ENCODE measurements at regions not wholly inside any gene's neighbourhood (a gene's known extent, or its start where the extent isn't known, plus 50 kb on each side); places are given as distances from the start of the nearest gene placed in this dataset.

DNA sequence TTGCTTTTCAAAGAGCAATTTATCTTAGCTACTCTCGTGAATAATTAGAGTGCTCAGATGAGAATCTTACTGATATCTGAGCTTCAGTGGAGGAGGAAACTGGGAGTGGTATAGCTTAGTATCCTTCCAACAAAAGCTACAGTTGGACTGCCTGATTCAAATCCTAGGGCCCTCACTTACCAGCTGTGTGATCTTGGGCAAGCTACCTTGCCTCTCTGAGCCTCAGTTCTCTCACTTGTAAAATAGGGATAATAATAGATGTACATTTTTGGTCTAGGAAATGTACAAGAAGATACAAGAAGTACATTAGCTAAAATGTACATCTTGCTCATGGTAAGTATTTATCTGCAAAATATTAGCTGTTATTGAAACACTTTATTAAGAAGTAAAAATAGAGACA is 502.0 kb downstream of the HAPSTR1 start:
- no peak for TF ChIP-seq CTCF (IDR thresholded peaks at IDR 0.05)
- no peak for TF ChIP-seq POLR2A (IDR thresholded peaks at IDR 0.05)

Data from thyroid gland (tissue), 4 donors.